Cardiac fibroblast (primary cell): ENCODE measurements at regions not wholly inside any gene's neighbourhood (a gene's known extent, or its start where the extent isn't known, plus 50 kb on each side); places are given as distances from the start of the nearest gene placed in this dataset.
A peak's percentile ranks its signal among the peaks of the same experiment; 100 is the strongest.

Experiments
- DNase-seq, 2 donors: peaks; one replicate each; pipeline versions ENCODE4 v3.0.0 to v3.0.0-alpha.2; 2010; ENCODE audit warnings: low read depth in 2 of 2
- H3K4me3 ChIP-seq, 2 donors: replicated peaks in 1 of 2; 1 replicate in 1 of 2; 2 replicates in 1 of 2; pipeline ENCODE4 v1.5.1; 2011; ENCODE audit warnings: low read depth in 2 of 2, low read length in 2 of 2, mild to moderate bottlenecking in 2 of 2, moderate library complexity in 1 of 2
- TF ChIP-seq, protein P1 (sequence below): IDR thresholded peaks from one replicate; pipeline ENCODE4 v1.5.1; 2011; ENCODE audit warnings: low read depth, mild to moderate bottlenecking, low read length, inconsistent platforms

DNA sequence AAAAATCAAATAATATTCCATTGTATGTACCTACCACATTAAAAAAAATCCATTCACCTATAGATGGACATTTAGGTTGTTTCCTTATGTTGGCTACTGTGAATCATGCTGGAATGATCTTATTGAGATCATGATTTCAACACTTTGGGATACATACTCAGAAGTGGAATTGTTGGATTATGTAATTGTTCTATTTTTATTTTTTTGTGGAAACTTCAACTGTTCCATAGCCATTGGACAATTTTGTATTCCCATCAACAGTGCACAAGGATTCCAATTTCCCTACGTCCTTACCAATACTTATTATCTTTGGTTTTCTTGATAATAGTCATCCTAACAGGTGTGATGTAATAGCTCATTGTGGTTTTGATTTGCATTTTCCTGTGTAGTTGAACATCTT, 834.0 kb downstream of the MAFB start:
- H3K4me3 ChIP-seq = no peak overlapping the region
- TF ChIP-seq, protein P1, sequence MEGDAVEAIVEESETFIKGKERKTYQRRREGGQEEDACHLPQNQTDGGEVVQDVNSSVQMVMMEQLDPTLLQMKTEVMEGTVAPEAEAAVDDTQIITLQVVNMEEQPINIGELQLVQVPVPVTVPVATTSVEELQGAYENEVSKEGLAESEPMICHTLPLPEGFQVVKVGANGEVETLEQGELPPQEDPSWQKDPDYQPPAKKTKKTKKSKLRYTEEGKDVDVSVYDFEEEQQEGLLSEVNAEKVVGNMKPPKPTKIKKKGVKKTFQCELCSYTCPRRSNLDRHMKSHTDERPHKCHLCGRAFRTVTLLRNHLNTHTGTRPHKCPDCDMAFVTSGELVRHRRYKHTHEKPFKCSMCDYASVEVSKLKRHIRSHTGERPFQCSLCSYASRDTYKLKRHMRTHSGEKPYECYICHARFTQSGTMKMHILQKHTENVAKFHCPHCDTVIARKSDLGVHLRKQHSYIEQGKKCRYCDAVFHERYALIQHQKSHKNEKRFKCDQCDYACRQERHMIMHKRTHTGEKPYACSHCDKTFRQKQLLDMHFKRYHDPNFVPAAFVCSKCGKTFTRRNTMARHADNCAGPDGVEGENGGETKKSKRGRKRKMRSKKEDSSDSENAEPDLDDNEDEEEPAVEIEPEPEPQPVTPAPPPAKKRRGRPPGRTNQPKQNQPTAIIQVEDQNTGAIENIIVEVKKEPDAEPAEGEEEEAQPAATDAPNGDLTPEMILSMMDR = no peak
- no peak for DNase-seq

DNA sequence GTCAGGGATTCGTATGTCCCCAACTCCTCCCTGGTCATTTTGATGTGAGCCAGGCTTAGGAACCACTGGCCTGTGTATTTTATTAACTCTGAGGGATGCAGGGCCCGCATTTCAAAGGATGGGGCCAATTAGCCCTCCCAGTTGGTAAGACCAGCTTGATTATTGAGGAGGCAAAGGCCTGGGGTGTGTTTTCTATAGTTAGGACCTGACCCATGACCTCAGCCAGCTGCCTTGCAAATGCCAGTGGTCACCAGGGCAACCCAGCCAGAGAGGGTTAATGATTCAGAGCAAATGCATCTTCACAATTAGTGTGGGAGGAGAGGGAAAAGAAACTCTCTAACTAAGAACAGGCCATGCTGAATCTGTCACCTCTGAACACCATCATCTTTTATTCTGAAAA, 835.4 kb downstream of the MAFB start:
- TF ChIP-seq, protein P1 = no peak
- no peak overlapping the region for H3K4me3 ChIP-seq
- peak; percentile 45 to 64 for DNase-seq

DNA sequence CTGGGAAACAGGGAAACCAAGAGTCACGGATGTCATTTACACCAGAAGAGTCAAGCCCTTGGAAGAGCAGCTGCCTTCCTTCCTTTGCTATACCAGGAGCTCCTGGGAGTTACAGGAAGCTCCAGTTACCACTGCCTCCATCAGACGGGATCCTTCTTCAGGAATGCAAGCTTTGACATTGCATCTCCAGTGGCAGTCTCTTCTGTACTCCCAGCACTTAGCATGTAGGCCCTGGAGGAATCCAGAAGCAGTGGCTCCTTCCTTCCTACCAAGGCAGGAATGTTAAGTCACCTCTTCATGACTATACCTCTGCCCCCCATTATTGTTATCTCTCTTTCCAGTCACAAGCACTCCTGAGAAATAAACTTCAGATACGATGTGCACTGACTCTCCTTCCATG, 836.0 kb downstream of the MAFB start:
- H3K4me3 ChIP-seq = no peak overlapping the region
- TF ChIP-seq, protein P1 = no peak
- no peak for DNase-seq

DNA sequence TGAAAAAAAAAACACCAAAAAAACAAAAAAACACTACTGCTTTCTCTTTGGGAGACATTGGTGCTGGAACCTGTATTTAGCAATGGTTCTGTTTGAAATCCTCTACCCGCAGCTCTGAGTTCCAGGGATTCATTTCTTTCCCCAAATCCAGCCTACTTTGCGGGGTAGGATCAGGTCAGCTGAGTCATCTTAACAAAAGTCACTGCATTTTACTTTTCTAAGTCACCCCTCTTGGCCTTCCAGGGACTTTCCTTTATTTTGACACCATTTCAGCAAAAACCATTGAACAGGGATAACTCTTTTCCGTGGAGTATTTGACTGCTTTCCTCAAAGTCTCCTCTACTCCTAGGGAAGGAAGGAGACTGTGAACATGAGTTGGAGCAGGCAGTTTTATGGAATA, 837.6 kb downstream of the MAFB start:
- peak in 1 of 2 donors; percentile 62 for DNase-seq
- H3K4me3 ChIP-seq = no peak overlapping the region
- TF ChIP-seq, protein P1 = no peak

DNA sequence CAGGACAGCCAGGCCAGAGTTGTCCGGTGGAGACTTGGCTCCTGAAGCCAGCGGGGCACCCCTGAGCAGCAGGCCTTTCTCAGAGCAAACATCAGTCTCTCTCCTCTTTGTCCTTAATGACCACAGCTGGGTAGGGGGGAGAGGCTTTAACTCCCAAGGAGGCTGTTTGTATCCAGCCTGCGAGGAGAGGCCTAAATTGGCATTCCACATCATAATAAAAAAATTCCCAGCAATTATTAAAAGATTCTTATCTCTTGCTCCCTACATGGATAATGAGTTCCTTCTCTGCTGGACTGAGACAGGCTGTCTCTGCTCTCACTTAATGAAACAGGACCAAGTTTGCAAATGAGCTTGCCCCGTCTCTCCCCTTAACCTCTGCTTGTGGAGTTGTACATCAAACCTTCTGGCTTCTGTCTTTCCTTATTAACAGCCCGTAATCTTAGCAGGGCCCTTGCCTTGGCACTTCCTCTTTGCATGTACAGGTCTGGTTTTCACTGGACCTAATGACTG, 838.2 kb downstream of the MAFB start:
- H3K4me3 ChIP-seq = no peak overlapping the region
- no peak for DNase-seq
- TF ChIP-seq, protein P1 = no peak

DNA sequence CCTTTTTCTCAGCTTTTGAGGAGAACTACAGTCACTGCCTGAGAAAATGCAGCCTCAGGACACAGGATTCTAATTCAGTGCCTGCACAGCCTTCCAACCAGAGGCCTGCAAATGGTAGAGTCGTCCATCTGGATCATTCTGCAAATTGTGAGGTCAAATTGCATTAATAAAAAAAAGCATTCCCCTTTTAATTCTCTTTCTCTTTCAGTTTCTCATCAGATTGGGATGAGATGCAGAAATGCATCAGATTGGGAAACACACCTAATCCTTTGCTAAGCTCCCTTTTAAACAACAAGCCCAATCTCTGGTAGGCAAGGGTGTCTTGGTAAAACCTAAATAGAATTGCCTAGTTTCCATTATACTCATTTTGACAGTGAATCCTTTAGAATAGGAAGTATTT, 838.8 kb downstream of the MAFB start:
- TF ChIP-seq, protein P1 = no peak
- no peak overlapping the region for H3K4me3 ChIP-seq
- DNase-seq = no peak

DNA sequence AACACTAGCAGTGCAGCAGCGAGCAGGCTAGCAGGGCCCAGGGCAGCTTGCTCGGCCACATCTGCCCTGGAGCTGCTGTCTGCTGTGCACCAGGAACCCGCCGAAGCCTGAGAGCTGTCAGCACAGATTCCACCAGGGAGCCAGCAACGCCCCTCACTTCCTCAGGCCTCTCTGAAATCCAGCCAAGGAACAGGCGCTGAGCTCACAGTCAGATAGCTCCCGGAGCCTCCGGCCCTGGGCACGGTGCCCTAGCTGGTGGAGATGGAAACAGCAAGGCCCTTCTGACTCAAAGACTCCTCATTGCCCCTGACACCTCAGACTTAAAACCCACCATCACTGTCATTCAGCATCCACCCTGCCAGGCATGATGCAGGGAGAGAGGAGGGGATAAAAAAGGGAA, 839.4 kb downstream of the MAFB start:
- DNase-seq = peak; percentile 78 to 95
- TF ChIP-seq, protein P1 = no peak
- H3K4me3 ChIP-seq = no peak overlapping the region
